ENCODE measurements at regions not wholly inside any gene's neighbourhood (a gene's known extent, or its start where the extent isn't known, plus 50 kb on each side); places are given as distances from the start of the nearest gene placed in this dataset.

DNA sequence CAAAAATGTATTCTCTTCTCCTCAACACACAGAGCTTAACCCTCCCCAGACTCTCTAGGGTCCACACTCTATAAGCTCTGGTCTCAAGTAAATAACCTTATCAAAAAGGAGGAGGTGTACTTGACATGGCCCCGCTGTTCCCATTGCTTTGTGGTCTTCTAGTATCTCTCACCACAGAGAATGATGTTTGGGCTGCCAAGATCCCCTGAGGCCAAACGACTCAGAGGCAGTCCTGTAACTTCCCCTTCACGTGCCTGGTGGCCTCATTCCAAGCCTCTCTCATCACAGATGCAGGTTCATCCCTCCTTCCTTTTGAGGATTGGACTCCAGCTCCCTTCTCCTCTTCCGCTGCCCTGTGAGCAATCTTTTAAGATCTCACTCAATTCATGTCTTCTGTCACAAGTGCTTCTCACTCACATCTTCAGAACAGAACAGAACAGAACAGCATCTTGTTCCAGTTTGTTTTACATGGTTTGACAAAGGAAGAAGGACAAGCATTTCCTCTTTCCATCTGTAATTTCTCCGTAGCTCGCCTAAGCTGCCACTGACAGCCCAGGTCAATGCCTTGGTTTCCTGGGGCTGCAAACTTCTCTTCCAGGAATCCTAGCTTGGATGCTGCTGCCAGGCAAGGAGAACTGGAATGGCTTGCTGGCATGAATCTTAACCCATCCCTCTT, 541.5 kb downstream of the CD83 start:
- TF ChIP-seq, protein P1, sequence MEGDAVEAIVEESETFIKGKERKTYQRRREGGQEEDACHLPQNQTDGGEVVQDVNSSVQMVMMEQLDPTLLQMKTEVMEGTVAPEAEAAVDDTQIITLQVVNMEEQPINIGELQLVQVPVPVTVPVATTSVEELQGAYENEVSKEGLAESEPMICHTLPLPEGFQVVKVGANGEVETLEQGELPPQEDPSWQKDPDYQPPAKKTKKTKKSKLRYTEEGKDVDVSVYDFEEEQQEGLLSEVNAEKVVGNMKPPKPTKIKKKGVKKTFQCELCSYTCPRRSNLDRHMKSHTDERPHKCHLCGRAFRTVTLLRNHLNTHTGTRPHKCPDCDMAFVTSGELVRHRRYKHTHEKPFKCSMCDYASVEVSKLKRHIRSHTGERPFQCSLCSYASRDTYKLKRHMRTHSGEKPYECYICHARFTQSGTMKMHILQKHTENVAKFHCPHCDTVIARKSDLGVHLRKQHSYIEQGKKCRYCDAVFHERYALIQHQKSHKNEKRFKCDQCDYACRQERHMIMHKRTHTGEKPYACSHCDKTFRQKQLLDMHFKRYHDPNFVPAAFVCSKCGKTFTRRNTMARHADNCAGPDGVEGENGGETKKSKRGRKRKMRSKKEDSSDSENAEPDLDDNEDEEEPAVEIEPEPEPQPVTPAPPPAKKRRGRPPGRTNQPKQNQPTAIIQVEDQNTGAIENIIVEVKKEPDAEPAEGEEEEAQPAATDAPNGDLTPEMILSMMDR (IDR thresholded peaks at IDR 0.05) = no peak
- no peak for TF ChIP-seq SIN3A (IDR thresholded peaks at IDR 0.05; ENCODE audit: borderline replicate concordance, insufficient read depth, low read depth, low read length)
